Liver (tissue), 8 donors: ENCODE measurements at regions not wholly inside any gene's neighbourhood (a gene's known extent, or its start where the extent isn't known, plus 50 kb on each side); places are given as distances from the start of the nearest gene placed in this dataset.

Source experiments
- DNase-seq: peaks from one replicate; pipeline ENCODE4 v3.0.0-alpha.2; 2017; ENCODE audit warnings: low spot score
- H3K27ac ChIP-seq, 2 donors: one replicate each; pipeline ENCODE4 v1.7.0; 2013; ENCODE audit warnings: inconsistent platforms in 2 of 2, low read length in 2 of 2, control low read depth in 1 of 2, low read depth in 1 of 2, mild to moderate bottlenecking in 1 of 2
- H3K27me3 ChIP-seq, 4 donors: one replicate each; pipeline versions ENCODE4 v1.6.1 to v1.7.0; 2013; ENCODE audit warnings: low read length in 3 of 4, inconsistent platforms in 1 of 4, mild to moderate bottlenecking in 1 of 4, moderate library complexity in 1 of 4; ENCODE audit not compliant: control insufficient read depth in 4 of 4, insufficient read depth in 4 of 4
- H3K36me3 ChIP-seq, 4 donors: one replicate each; pipeline versions ENCODE4 v1.6.1 to v1.7.0; 2013; ENCODE audit warnings: low read length in 3 of 4, mild to moderate bottlenecking in 3 of 4, low read depth in 1 of 4, moderate library complexity in 1 of 4; ENCODE audit not compliant: control insufficient read depth in 4 of 4, insufficient read depth in 3 of 4
- H3K4me1 ChIP-seq, 4 donors: one replicate each; pipeline versions ENCODE4 v1.6.1 to v1.7.0; 2013; ENCODE audit warnings: low read length in 3 of 4, mild to moderate bottlenecking in 3 of 4, moderate library complexity in 1 of 4; ENCODE audit not compliant: control insufficient read depth in 4 of 4, insufficient read depth in 4 of 4
- H3K4me3 ChIP-seq, 3 donors: one replicate each; pipeline versions ENCODE4 v1.6.1 to v1.7.0; 2013; ENCODE audit warnings: low read length in 3 of 3, control low read depth in 1 of 3, low read depth in 1 of 3, mild to moderate bottlenecking in 1 of 3
- H3K9ac ChIP-seq, 2 donors: one replicate each; pipeline ENCODE4 v1.7.0; 2013; ENCODE audit warnings: low read length in 2 of 2, mild to moderate bottlenecking in 2 of 2, moderate library complexity in 2 of 2, control low read depth in 1 of 2, low read depth in 1 of 2
- H3K9me3 ChIP-seq, 4 donors: one replicate each; pipeline versions ENCODE4 v1.6.1 to v1.7.0; 2013; ENCODE audit warnings: low read length in 3 of 4; ENCODE audit not compliant: control insufficient read depth in 4 of 4
- CTCF ChIP-seq: fragments of 150-350 bp; IDR thresholded peaks from 2 replicates; pipeline ENCODE4 v1.5.1; 2017; ENCODE audit warnings: improper control_type of control experiment, low read depth, low read length; ENCODE audit not compliant: missing input control
- EGR1 ChIP-seq, 2 donors: IDR thresholded peaks; 2 replicates each; pipeline ENCODE4 v1.6.1; 2016 to 2018; ENCODE audit warnings: antibody characterized with exemption in 2 of 2, low read depth in 2 of 2
- FOXA1 ChIP-seq: IDR thresholded peaks from 2 replicates; pipeline ENCODE4 v1.6.1; 2016; ENCODE audit warnings: antibody characterized with exemption
- FOXA2 ChIP-seq: IDR thresholded peaks from 2 replicates; pipeline ENCODE4 v1.6.1; 2016; ENCODE audit warnings: antibody characterized with exemption
- JUND ChIP-seq, 2 donors: IDR thresholded peaks; 2 replicates each; pipeline ENCODE4 v1.6.1; 2016; ENCODE audit warnings: antibody characterized with exemption in 2 of 2
- MAX ChIP-seq: IDR thresholded peaks from 2 replicates; pipeline ENCODE4 v1.6.1; 2016; ENCODE audit warnings: antibody characterized with exemption
- NR2F2 ChIP-seq: IDR thresholded peaks from 2 replicates; pipeline ENCODE4 v1.6.1; 2016; ENCODE audit warnings: antibody characterized with exemption
- RAD21 ChIP-seq, 2 donors: IDR thresholded peaks; 2 replicates each; pipeline ENCODE4 v1.6.1; 2016; ENCODE audit warnings: antibody characterized with exemption in 2 of 2, mild to moderate bottlenecking in 2 of 2
- REST ChIP-seq: IDR thresholded peaks from 2 replicates; pipeline ENCODE4 v1.6.1; 2016; ENCODE audit warnings: antibody characterized with exemption, mild to moderate bottlenecking
- SP1 ChIP-seq: IDR thresholded peaks from 2 replicates; pipeline ENCODE4 v1.6.1; 2018; ENCODE audit warnings: antibody characterized with exemption, mild to moderate bottlenecking
- TAF1 ChIP-seq: conservative IDR thresholded peaks from 2 replicates; pipeline ENCODE4 v1.6.1; 2016; ENCODE audit warnings: antibody characterized with exemption, mild to moderate bottlenecking
- YY1 ChIP-seq: IDR thresholded peaks from 2 replicates; pipeline ENCODE4 v1.6.1; 2016; ENCODE audit warnings: antibody characterized with exemption, mild to moderate bottlenecking
- ZBTB33 ChIP-seq: IDR thresholded peaks from 2 replicates; pipeline ENCODE4 v1.6.1; 2016; ENCODE audit warnings: antibody characterized with exemption
- WGBS: extraction: QIAGEN DNeasy Blood & Tissue Kit; methylation state at CpG from one replicate; pipeline ENCODE4 v1.1.7; 2013; 5-methylcytosine and 5-hydroxymethylcytosine counted together
- donor health status: healthy.
- donor health status: healthy.
- donor health status: healthy.
- donor health status: healthy.
- donor health status: healthy.

GRCh38 chr1:173328961-173329360, 121.8 kb upstream of the TNFSF4 start:
- Histone ChIP-seq H3K36me3 (no peaks in the 10 kb centered on the region), H3K27ac (no peak overlapping the region), H3K9me3 (no peaks in the 10 kb centered on the region), H3K4me3 (no peak overlapping the region), H3K27me3 (no peaks in the 10 kb centered on the region), H3K9ac (no peak overlapping the region), H3K4me1 (no peaks in the 10 kb centered on the region)
- TF ChIP-seq FOXA2, result no peak
- no peak for TF ChIP-seq EGR1 (IDR thresholded peaks at IDR 0.05; ENCODE audit: low read depth in 2 of 2)
- no peak for TF ChIP-seq FOXA1
- no peak for TF ChIP-seq CTCF
- TF ChIP-seq YY1, result no peak
- TF ChIP-seq JUND (IDR thresholded peaks at IDR 0.05), result no peak
- no peak for TF ChIP-seq TAF1
- no peak for TF ChIP-seq MAX
- TF ChIP-seq SP1, result no peak
- 91% methylated on average over 1 of the region's 1 CpG for WGBS
- DNase-seq, result no peak

- H3K4me1 ChIP-seq, result no peaks in the 10 kb centered on the region
- TF ChIP-seq TAF1 (no peak), REST (no peak), JUND (IDR thresholded peaks at IDR 0.05) (no peak), SP1 (no peak)
- DNase-seq, result no peak
- H3K9ac ChIP-seq, result no peak overlapping the region
- no peak overlapping the region for H3K4me3 ChIP-seq
- no peak overlapping the region for H3K27ac ChIP-seq
- no peaks in the 10 kb centered on the region for H3K27me3 ChIP-seq
- no peaks in the 10 kb centered on the region for H3K9me3 ChIP-seq
- no peaks in the 10 kb centered on the region for H3K36me3 ChIP-seq
- 78% methylated on average over 1 of the region's 1 CpG for WGBS
Observed at GRCh38 chr1:173329726-173330125, 122.6 kb upstream of the TNFSF4 start.

- Histone ChIP-seq H3K36me3 (no peaks in the 10 kb centered on the region), H3K27me3 (no peaks in the 10 kb centered on the region), H3K9me3 (no peaks in the 10 kb centered on the region), H3K4me3 (no peak overlapping the region), H3K27ac (no peak overlapping the region), H3K4me1 (no peaks in the 10 kb centered on the region), H3K9ac (no peak overlapping the region)
- WGBS, result 93% methylated on average over 3 of the region's 3 CpGs
- TF ChIP-seq JUND (IDR thresholded peaks at IDR 0.05) (no peak), SP1 (no peak), FOXA1 (no peak), RAD21 (IDR thresholded peaks at IDR 0.05) (no peak), YY1 (no peak), NR2F2 (no peak), TAF1 (no peak), ZBTB33 (no peak), CTCF (no peak), MAX (no peak), EGR1 (IDR thresholded peaks at IDR 0.05; ENCODE audit: low read depth in 2 of 2) (no peak), FOXA2 (no peak)
- no peak for DNase-seq
Observed at GRCh38 chr1:173330149-173330951, 123.2 kb upstream of the TNFSF4 start.
